GM21723 (cell line): ENCODE measurements at regions not wholly inside any gene's neighbourhood (a gene's known extent, or its start where the extent isn't known, plus 50 kb on each side); places are given as distances from the start of the nearest gene placed in this dataset.
"Not testable (repeated sequence)": the region's sequence is repeated elsewhere in the genome, so short reads cannot be mapped to it uniquely, and the experiment has no call there.

Source experiments
- ATAC-seq: cut with Tn5 transposase; IDR thresholded peaks from one replicate; pipeline ENCODE4 v1.9.1; 2021; ENCODE audit warnings: mild to moderate bottlenecking, moderate library complexity; ENCODE audit not compliant: unreplicated experiment

GRCh38 chr13:88369866-88370265, 698.7 kb downstream of the SLITRK5 start:
- ATAC-seq, result no peak

DNA sequence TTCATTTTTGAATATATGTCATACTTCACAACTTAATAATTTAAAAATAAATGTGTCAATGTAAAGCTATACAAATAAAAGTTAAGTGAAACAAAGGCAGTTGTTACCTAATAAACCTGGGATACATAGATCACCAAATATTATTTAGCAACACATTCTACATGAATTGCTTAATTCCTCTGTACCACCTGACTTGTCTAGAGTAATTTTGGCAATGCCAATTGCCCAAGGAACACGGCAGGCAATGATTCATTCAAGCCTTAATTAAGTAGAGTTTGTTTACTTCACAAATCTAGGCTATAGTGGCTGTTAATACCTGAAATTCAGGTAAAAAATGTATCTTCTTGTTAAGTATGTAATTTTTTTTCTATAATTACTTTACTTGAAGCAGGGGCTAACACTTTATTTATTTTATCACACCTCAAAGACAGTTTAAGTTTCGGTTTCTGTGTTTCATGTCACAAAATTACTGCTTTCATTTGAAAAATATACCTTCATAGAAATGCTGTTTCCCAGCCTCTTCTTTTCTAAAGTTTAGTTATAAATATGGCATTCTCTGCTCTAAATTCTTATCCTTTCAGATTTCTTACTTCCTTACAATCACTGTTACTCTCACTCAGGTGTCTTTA, 705.7 kb downstream of the SLITRK5 start:
- ATAC-seq, result no peak

- no peak for ATAC-seq
These were observed 706.7 kb downstream of the SLITRK5 start for GRCh38 chr13:88377852-88378251.

DNA sequence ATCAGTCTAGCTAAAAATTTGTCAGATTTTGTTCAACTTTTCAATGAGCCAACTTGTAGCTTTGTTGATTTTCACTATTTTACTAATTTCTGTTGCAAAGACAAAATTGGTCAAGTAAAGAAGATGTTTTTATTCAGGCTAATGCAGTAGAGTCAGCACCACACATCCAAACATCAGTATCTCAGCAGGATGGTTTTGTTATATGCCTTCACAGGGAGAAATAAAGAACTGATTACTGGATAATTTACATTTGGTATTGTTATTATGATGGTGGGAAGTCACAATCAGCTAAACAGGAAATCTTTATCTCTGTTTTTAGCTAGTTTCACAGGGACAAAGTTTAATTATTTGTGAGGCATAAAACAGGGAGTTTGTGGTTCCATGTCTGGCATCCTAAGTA, 713.4 kb downstream of the SLITRK5 start:
- ATAC-seq, result no peak

DNA sequence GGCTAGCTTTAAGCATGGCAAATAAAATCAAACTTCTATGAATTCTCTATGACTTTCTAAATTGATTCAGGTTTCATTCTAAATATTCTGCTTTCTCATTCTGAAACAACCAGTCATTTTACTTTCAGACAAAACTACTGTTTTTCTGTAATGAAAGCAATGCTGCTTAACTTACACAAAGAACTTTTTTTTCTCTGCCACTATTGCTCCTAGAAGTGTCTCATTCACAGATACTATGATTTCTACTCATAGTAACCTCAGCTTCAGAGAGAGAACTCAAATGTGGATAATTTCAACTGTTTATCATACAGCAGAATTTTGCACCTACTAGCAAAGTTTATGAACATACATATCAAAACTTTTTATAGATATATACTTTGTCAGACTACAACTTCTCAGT, 724.6 kb downstream of the SLITRK5 start:
- ATAC-seq, result no peak

GRCh38 chr13:88411696-88412095, 740.5 kb downstream of the SLITRK5 start:
- ATAC-seq, result no peak

DNA sequence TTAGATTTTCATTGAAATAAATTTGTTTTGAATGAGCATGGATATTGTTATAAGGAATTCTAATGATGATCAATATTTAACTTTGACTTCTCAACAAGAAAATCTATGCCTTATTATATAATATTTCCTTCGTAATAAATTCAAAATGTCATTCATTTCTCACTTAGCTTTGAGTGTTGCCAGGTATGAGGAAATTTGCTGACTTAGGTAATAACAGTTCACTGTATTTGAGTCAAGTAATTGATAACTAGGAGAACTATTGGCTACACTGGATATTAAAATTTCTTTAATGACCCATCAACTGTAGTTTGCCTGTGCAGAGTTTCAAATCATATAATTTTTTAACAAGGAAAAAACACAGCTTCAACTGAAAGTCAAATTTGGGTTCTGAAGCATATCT, 746.6 kb downstream of the SLITRK5 start:
- ATAC-seq, result no peak

- no peak for ATAC-seq
These were observed 753.3 kb downstream of the SLITRK5 start for GRCh38 chr13:88424463-88424862.

GRCh38 chr13:88426661-88427060, 755.5 kb downstream of the SLITRK5 start:
- no peak for ATAC-seq

GRCh38 chr13:88429862-88430261, 758.7 kb downstream of the SLITRK5 start:
- no peak for ATAC-seq

- ATAC-seq, result no peak
These were observed 763.8 kb downstream of the SLITRK5 start for GRCh38 chr13:88434953-88435352.

DNA sequence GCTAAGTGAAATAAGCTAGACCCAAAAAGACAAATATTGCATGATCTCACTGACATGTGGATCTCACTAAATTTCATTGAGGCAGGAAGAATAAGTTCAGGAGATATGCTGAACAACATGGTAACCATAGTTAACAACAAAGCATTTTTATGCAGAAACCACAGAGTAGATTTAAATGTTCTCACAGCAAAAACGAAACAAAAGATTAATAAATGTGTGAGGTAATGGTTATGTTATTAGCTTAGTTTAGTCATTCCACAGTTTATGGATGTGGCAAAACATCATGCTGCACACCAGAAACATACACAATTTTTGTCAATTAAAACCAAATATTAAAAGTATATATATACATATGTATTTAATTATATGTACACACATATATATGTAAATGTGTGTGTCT, 765.8 kb downstream of the SLITRK5 start:
- no peak for ATAC-seq

DNA sequence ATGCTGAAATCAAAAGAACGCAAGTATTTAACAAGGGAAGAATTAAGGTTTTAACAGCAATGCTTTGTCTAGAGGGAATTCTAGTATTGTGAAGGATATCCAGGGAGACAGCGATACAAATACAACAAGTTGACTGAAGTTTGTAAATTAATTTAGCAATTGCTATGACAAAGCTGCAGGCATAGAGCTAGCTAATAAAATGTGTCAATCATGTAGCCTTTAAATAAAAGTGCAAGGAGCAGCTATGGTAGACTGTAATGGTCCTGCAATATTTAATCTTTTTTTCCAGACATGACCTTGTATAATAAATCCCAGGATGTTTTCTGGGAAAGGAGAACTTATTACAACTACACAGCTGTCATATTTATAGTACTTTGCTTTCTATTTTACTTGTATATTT, 779.3 kb downstream of the SLITRK5 start:
- ATAC-seq, result no peak

DNA sequence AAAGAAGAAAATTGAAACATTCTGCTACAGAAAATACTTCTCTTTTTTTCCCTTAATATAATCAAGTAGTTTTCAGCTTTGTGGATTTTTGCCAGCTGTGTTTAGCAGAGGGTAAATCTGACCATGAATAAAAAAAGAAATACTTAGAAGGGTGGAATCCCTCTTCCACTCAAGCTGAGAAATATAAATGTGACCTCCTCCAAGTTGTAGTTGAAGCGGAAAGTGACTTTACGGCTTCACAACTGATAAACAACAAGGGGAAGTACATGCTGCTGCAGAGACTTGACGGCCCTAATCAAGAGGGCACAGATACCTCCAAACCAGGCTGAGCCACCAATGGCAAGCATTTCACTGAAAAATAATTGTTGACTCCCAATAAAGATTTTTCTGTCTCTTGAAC, 785.0 kb downstream of the SLITRK5 start:
- ATAC-seq, result no peak

- no peak for ATAC-seq
These were observed 788.2 kb downstream of the SLITRK5 start for GRCh38 chr13:88459331-88459730.

- no peak for ATAC-seq
These were observed 790.3 kb downstream of the SLITRK5 start for GRCh38 chr13:88461272-88462009.

GRCh38 chr13:88464851-88465250, 793.7 kb downstream of the SLITRK5 start:
- no peak for ATAC-seq

DNA sequence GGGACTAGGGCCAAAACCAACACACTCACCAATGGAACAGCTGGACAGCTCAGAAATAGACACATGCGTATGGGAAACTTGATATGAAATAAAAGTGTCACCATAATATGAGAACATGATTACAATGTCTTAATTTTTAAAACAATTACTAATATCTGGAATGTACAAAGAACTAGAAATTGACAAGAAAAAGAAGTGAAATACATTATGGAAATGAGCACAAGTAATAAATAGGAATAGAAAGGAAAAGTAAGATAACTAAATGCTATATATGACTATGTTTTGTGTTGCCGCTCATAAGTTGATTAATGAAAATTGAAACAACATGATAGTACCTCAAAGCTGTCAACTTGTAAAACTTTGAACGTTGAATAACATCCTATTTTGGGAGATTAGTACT, 801.1 kb downstream of the SLITRK5 start:
- no peak for ATAC-seq

GRCh38 chr13:88483202-88483601, 812.0 kb downstream of the SLITRK5 start:
- no peak for ATAC-seq

GRCh38 chr13:88507909-88508308, 836.7 kb downstream of the SLITRK5 start:
- no peak for ATAC-seq

GRCh38 chr13:88512993-88513392, 841.8 kb downstream of the SLITRK5 start:
- not testable (repeated sequence) for ATAC-seq

DNA sequence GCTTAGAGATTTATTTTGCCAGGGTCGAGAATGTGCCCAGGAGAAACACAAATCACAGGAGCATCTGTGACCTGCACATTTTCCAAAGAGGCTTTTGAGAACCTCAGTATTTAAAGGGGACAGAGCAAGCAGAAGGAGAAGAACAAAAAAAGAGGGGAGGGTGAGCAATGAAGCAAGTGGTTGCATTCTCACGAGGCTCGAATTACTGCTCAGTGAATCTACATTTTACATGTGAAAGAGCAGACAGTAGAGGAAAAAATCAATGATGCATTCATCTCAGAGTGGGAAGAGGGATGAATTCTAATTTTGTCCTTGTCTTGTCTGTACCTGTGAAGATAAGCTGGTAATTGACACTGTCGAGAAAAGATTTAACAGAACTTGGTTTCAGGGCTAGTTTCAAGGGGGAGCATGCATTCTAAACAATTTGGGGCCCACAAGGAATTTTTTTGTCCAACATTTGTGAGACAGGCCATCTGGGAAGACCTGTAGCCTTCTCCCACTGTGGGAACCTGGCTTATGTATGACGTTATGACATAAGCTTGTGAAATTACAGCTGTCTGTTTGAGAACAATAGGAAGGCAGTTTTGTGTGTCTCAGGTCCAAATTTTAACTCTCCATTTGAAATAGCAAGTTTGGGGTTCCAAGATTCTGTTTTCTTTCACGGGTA, 855.1 kb downstream of the SLITRK5 start:
- no peak for ATAC-seq
